HEK293 (cell line): ENCODE measurements at regions not wholly inside any gene's neighbourhood (a gene's known extent, or its start where the extent isn't known, plus 50 kb on each side); places are given as distances from the start of the nearest gene placed in this dataset.

Source experiments
- CTCF ChIP-seq: fragments of 450-650 bp; formaldehyde crosslinking; IDR thresholded peaks from 2 replicates; pipeline ENCODE4 v1.5.1; 2016; ENCODE audit warnings: missing biosample characterization, missing genetic modification characterization
- HOXA7 ChIP-seq: sonication (generic); formaldehyde crosslinking; IDR thresholded peaks from 2 replicates; pipeline ENCODE4 v1.8.1; 2022; ENCODE audit warnings: missing genetic modification reagents, borderline replicate concordance
- KLF1 ChIP-seq: fragments of 450-650 bp; formaldehyde crosslinking; IDR thresholded peaks from 2 replicates; pipeline ENCODE4 v1.5.1; 2016; ENCODE audit warnings: missing biosample characterization, missing genetic modification characterization
- KLF16 ChIP-seq: fragments of 450-650 bp; formaldehyde crosslinking; IDR thresholded peaks from 2 replicates; pipeline ENCODE4 v1.5.1; 2017; ENCODE audit warnings: missing biosample characterization, missing genetic modification characterization
- REST ChIP-seq: fragments of 450-650 bp; formaldehyde crosslinking; IDR thresholded peaks from 2 replicates; pipeline ENCODE4 v1.5.1; 2016; ENCODE audit warnings: missing biosample characterization, missing genetic modification characterization
- SP7 ChIP-seq: fragments of 450-650 bp; formaldehyde crosslinking; IDR thresholded peaks from 2 replicates; pipeline ENCODE4 v1.5.1; 2016; ENCODE audit warnings: missing biosample characterization, missing genetic modification characterization
- TCF7L2 ChIP-seq: IDR thresholded peaks from 2 replicates; pipeline ENCODE4 v1.6.1; 2011; ENCODE audit warnings: low read depth, mild to moderate bottlenecking, inconsistent platforms, low read length, moderate library complexity, borderline replicate concordance
- YY1 ChIP-seq: fragments of 450-650 bp; formaldehyde crosslinking; IDR thresholded peaks from 2 replicates; pipeline ENCODE4 v1.5.1; 2018; ENCODE audit warnings: missing biosample characterization, missing genetic modification characterization
- ZBTB1 ChIP-seq: fragments of 450-650 bp; formaldehyde crosslinking; IDR thresholded peaks from 2 replicates; pipeline ENCODE4 v1.5.1; 2016; ENCODE audit warnings: missing biosample characterization, missing genetic modification characterization
- ZBTB11 ChIP-seq: fragments of 450-650 bp; formaldehyde crosslinking; conservative IDR thresholded peaks from 2 replicates; pipeline ENCODE4 v1.5.1; 2016; ENCODE audit warnings: low read depth, missing biosample characterization, missing genetic modification characterization
- ZBTB26 ChIP-seq: fragments of 450-650 bp; formaldehyde crosslinking; optimal IDR thresholded peaks from 2 replicates; pipeline ENCODE3; 2016; ENCODE audit warnings: missing biosample characterization, mild to moderate bottlenecking, missing genetic modification characterization
- ZNF184 ChIP-seq: fragments of 450-650 bp; IDR thresholded peaks from 2 replicates; pipeline ENCODE4 v1.5.1; 2018; ENCODE audit warnings: missing biosample characterization, mild to moderate bottlenecking, missing genetic modification characterization
- ZNF561 ChIP-seq: fragments of 450-650 bp; IDR thresholded peaks from 2 replicates; pipeline ENCODE4 v1.5.1; 2018; ENCODE audit warnings: missing biosample characterization, missing genetic modification characterization, borderline replicate concordance
- ZNF701 ChIP-seq: fragments of 450-650 bp; formaldehyde crosslinking; IDR thresholded peaks from 2 replicates; pipeline ENCODE4 v1.5.1; 2016; ENCODE audit warnings: missing biosample characterization, missing genetic modification characterization

DNA sequence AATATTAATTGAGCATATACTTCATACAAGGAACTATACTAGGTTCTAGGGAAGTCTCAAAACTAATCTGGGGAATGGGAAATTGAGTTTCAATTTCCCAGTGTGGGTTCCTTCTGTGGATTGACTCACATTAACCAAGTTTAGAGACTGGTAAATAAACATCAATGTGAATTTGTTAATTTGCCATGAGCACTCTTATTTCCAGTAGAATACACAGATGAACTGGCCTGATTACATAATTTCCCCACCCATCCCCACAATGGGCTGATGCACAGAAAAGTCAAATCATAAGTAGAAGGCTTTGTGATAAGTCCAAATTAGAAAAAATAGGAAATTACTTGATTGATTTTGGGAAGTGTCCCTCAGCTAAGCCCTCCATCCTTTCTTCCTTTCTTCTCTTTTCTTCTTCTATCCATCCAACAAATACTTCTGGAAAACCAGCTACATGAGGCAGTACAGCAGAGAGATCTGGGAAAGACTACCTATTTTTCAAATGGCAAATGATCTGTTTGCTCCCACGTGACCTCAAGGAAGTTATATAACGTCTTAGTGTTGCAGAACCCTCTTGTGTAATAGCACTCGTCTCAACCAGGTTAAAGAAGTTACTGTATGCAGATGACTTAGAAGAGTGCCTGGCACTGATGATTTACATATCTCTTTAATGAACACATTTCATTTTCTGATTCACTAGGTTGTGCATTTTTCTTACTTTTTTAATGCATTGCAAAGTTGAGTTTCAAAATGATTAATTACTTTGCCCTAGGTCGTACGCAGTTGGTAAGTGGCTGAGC lies 312.3 kb downstream of the SV2B start:
- TF ChIP-seq CTCF (tag by site-specific recombination): no peak
- no peak for TF ChIP-seq SP7 (tag by site-specific recombination)
- TF ChIP-seq HOXA7 (CRISPR knock-in tag): no peak
- TF ChIP-seq TCF7L2: no peak
- TF ChIP-seq ZNF561: no peak
- TF ChIP-seq KLF1 (tag by site-specific recombination): no peak
- no peak for TF ChIP-seq REST (tag by site-specific recombination)
- no peak for TF ChIP-seq ZBTB1
- TF ChIP-seq ZBTB26: no peak
- TF ChIP-seq YY1 (tag by site-specific recombination): no peak
- TF ChIP-seq KLF16 (tag by site-specific recombination): no peak
- TF ChIP-seq ZBTB11: no peak
- no peak for TF ChIP-seq ZNF701
- no peak for TF ChIP-seq ZNF184 (tag by site-specific recombination)
